Caco-2 (cell line): ENCODE measurements at regions not wholly inside any gene's neighbourhood (a gene's known extent, or its start where the extent isn't known, plus 50 kb on each side); places are given as distances from the start of the nearest gene placed in this dataset.

Source experiments
- BruUV-seq: library from RNA; stranded (reverse); fragments of 400-500 nt; replicated peaks from 2 replicates; lab custom pipeline; 2021; lab: Mats Ljungman, UMichigan
- CTCF ChIA-PET: fragments of 300-600 bp; sonication (Branson Sonifier 250); formaldehyde crosslinking; loops from one replicate; lab custom pipeline; 2022; ENCODE audit warnings: antibody characterized with exemption; lab: Charles Lee
- POLR2A ChIA-PET: fragments of 300-600 bp; sonication (Branson Sonifier 250); formaldehyde crosslinking; loops from one replicate; lab custom pipeline; 2022; ENCODE audit warnings: antibody characterized with exemption; lab: Charles Lee
- DNase-seq, 2 experiments: peaks; one replicate each; pipeline versions ENCODE4 v3.0.0 to v3.0.0-alpha.2; 2020 to 2022
- H3K27me3 ChIP-seq: replicated peaks from 2 replicates; pipeline ENCODE4 v1.6.0; 2011; ENCODE audit warnings: low read length; ENCODE audit not compliant: control insufficient read depth, insufficient read depth
- H3K36me3 ChIP-seq: 2 replicates; pipeline ENCODE4 v1.5.1; 2011; ENCODE audit warnings: low read length; ENCODE audit not compliant: control insufficient read depth, insufficient read depth
- H3K4me1 ChIP-seq: fragments of 250-450 bp; sonication (Bioruptor Pico); 2 replicates; pipeline ENCODE4 v1.5.1; 2020; ENCODE audit warnings: mild to moderate bottlenecking
- H3K4me3 ChIP-seq: 2 replicates; pipeline ENCODE4 v1.5.1; 2011; ENCODE audit warnings: low read depth, mild to moderate bottlenecking, control low read depth, low read length
- H3K9me3 ChIP-seq: fragments of 250-450 bp; sonication (Bioruptor Pico); 2 replicates; pipeline ENCODE4 v1.5.1; 2020; ENCODE audit warnings: mild to moderate bottlenecking, moderate library complexity
- H3K27ac Mint-ChIP-seq: one replicate; pipeline ENCODE4 v1.8.0; 2022; ENCODE audit warnings: mixed read lengths; ENCODE audit not compliant: unreplicated experiment
- H3K27me3 Mint-ChIP-seq: one replicate; pipeline ENCODE4 v1.8.0; 2022; ENCODE audit warnings: mixed read lengths; ENCODE audit not compliant: insufficient read depth, unreplicated experiment
- H3K36me3 Mint-ChIP-seq: one replicate; pipeline ENCODE4 v1.8.0; 2022; ENCODE audit warnings: mild to moderate bottlenecking, mixed read lengths; ENCODE audit not compliant: insufficient read depth, unreplicated experiment
- H3K4me1 Mint-ChIP-seq: one replicate; pipeline ENCODE4 v1.8.0; 2022; ENCODE audit warnings: low read depth, mixed read lengths; ENCODE audit not compliant: unreplicated experiment
- H3K4me3 Mint-ChIP-seq: one replicate; pipeline ENCODE4 v1.8.0; 2022; ENCODE audit warnings: mild to moderate bottlenecking, moderate library complexity, mixed read lengths; ENCODE audit not compliant: unreplicated experiment
- H3K9me3 Mint-ChIP-seq: one replicate; pipeline ENCODE4 v1.8.0; 2022; ENCODE audit warnings: mixed read lengths; ENCODE audit not compliant: unreplicated experiment
- CTCF ChIP-seq, 2 experiments: fragments of 200-600 bp in 1 of 2; IDR thresholded peaks; 1 replicate in 1 of 2; 2 replicates in 1 of 2; pipeline versions ENCODE4 v1.5.1 to v1.8.0; 2011 to 2022; ENCODE audit warnings: antibody characterized with exemption in 1 of 2, control low read depth in 1 of 2, inconsistent platforms in 1 of 2, low read depth in 1 of 2, low read length in 1 of 2, mild to moderate bottlenecking in 1 of 2, moderate library complexity in 1 of 2; ENCODE audit not compliant: insufficient read depth in 1 of 2, severe bottlenecking in 1 of 2, unreplicated experiment in 1 of 2
- intact Hi-C: fragments of 100-400 bp; cut with micrococcal nuclease; formaldehyde crosslinking; loops from one replicate; pipeline ENCODE4 v1.10.0; 2022; ENCODE audit not compliant: unreplicated experiment

GRCh38 chr9:2344436-2344835 lies 277.2 kb upstream of the VLDLR start:
- no peaks in the 10 kb centered on the region for H3K36me3 ChIP-seq
- no peaks in the 10 kb centered on the region for H3K27me3 ChIP-seq
- DNase-seq, result no peak
- Mint-ChIP-seq H3K4me1 (no peaks in the 10 kb centered on the region), H3K9me3 (no peaks in the 10 kb centered on the region), H3K27me3 (no peaks in the 10 kb centered on the region), H3K27ac (no peak overlapping the region), H3K36me3 (no peaks in the 10 kb centered on the region), H3K4me3 (no peak overlapping the region)
- H3K4me3 ChIP-seq, result no peak overlapping the region
- no peak for TF ChIP-seq CTCF (IDR thresholded peaks at IDR 0.05; ENCODE audit: insufficient read depth in 1 of 2, low read depth in 1 of 2, low read length in 1 of 2, severe bottlenecking in 1 of 2, unreplicated experiment in 1 of 2)
- H3K4me1 ChIP-seq, result no peaks in the 10 kb centered on the region
- CTCF ChIA-PET, result no interaction called here
- POLR2A ChIA-PET, result no interaction called here
- no peaks in the 10 kb centered on the region for H3K9me3 ChIP-seq
- no TSS peak for BruUV-seq
- intact Hi-C loops, result no loop called here

- H3K4me1 Mint-ChIP-seq, result no peaks in the 10 kb centered on the region
- DNase-seq, result no peak
- H3K27me3 Mint-ChIP-seq, result no peaks in the 10 kb centered on the region
Observed at GRCh38 chr9:2345013-2345412, 276.6 kb upstream of the VLDLR start.

GRCh38 chr9:2346277-2346913 lies 275.2 kb upstream of the VLDLR start:
- H3K4me3 Mint-ChIP-seq, result no peak overlapping the region
- intact Hi-C loops, result no loop called here
- no peaks in the 10 kb centered on the region for H3K36me3 Mint-ChIP-seq
- CTCF ChIA-PET, result no interaction called here
- no peaks in the 10 kb centered on the region for H3K4me1 Mint-ChIP-seq
- no peak overlapping the region for H3K4me3 ChIP-seq
- no peaks in the 10 kb centered on the region for H3K4me1 ChIP-seq
- no peaks in the 10 kb centered on the region for H3K9me3 Mint-ChIP-seq
- no peaks in the 10 kb centered on the region for H3K27me3 Mint-ChIP-seq
- no peaks in the 10 kb centered on the region for H3K27me3 ChIP-seq
- POLR2A ChIA-PET, result no interaction called here
- BruUV-seq, result no TSS peak
- no peaks in the 10 kb centered on the region for H3K9me3 ChIP-seq
- H3K27ac Mint-ChIP-seq, result no peak overlapping the region
- DNase-seq, result no peak
- no peak for TF ChIP-seq CTCF (IDR thresholded peaks at IDR 0.05; ENCODE audit: insufficient read depth in 1 of 2, low read depth in 1 of 2, low read length in 1 of 2, severe bottlenecking in 1 of 2, unreplicated experiment in 1 of 2)
- H3K36me3 ChIP-seq, result no peaks in the 10 kb centered on the region

More at GRCh38 chr9:2345013-2345412, 276.6 kb upstream of the VLDLR start:
- H3K27ac Mint-ChIP-seq, result no peak overlapping the region
- no peak overlapping the region for H3K4me3 Mint-ChIP-seq
- Histone ChIP-seq H3K27me3 (no peaks in the 10 kb centered on the region), H3K4me1 (no peaks in the 10 kb centered on the region), H3K4me3 (no peak overlapping the region), H3K36me3 (no peaks in the 10 kb centered on the region), H3K9me3 (no peaks in the 10 kb centered on the region)
- intact Hi-C loops, result no loop called here
- CTCF ChIA-PET, result no interaction called here
- BruUV-seq, result no TSS peak
- POLR2A ChIA-PET, result no interaction called here
- no peak for TF ChIP-seq CTCF (IDR thresholded peaks at IDR 0.05; ENCODE audit: insufficient read depth in 1 of 2, low read depth in 1 of 2, low read length in 1 of 2, severe bottlenecking in 1 of 2, unreplicated experiment in 1 of 2)
- no peaks in the 10 kb centered on the region for H3K9me3 Mint-ChIP-seq
- no peaks in the 10 kb centered on the region for H3K36me3 Mint-ChIP-seq
